ENCODE measurements at regions not wholly inside any gene's neighbourhood (a gene's known extent, or its start where the extent isn't known, plus 50 kb on each side); places are given as distances from the start of the nearest gene placed in this dataset.

DNA sequence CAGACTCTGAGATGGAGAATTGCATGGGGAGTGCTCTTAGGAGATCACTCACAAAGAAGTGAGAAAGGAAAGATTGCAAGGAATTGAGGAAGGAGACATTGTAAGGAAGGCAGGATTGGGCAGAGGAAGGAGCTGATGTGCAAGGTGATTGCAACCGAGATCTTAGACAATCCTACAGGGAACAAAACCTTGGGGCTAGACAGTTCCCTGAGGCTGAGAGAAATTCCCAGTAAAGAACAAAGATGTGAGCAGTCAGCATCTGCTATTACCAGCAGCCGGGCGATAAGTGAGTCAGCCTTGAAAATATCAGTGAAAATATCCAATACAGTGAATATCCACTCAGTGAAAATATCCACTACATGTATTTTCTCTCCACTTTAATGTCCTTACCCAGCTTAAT lies 143.6 kb upstream of the TBC1D5 start:
- TF ChIP-seq, protein P1, sequence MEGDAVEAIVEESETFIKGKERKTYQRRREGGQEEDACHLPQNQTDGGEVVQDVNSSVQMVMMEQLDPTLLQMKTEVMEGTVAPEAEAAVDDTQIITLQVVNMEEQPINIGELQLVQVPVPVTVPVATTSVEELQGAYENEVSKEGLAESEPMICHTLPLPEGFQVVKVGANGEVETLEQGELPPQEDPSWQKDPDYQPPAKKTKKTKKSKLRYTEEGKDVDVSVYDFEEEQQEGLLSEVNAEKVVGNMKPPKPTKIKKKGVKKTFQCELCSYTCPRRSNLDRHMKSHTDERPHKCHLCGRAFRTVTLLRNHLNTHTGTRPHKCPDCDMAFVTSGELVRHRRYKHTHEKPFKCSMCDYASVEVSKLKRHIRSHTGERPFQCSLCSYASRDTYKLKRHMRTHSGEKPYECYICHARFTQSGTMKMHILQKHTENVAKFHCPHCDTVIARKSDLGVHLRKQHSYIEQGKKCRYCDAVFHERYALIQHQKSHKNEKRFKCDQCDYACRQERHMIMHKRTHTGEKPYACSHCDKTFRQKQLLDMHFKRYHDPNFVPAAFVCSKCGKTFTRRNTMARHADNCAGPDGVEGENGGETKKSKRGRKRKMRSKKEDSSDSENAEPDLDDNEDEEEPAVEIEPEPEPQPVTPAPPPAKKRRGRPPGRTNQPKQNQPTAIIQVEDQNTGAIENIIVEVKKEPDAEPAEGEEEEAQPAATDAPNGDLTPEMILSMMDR (IDR thresholded peaks at IDR 0.05), result no peak

GRCh38 chr3:17882981-17883380 lies 140.6 kb upstream of the TBC1D5 start:
- H3K4me1 Mint-ChIP-seq (ENCODE audit: low read depth), result no peaks in the 10 kb centered on the region
- no peaks in the 10 kb centered on the region for H3K36me3 Mint-ChIP-seq (ENCODE audit: low read depth)
- Histone ChIP-seq H3K4me3 (ENCODE audit: low read length) (no peak overlapping the region), H3K9me3 (ENCODE audit: control insufficient read depth in 1 of 2, insufficient read depth in 1 of 2, low read length in 2 of 2) (no peaks in the 10 kb centered on the region), H3K4me1 (ENCODE audit: insufficient read depth, low read length) (no peaks in the 10 kb centered on the region), H3K27ac (ENCODE audit: low read depth in 1 of 2, low read length in 2 of 2) (no peak overlapping the region), H3K36me3 (ENCODE audit: insufficient read depth, low read length) (no peaks in the 10 kb centered on the region), H3K27me3 (ENCODE audit: control insufficient read depth in 1 of 2, insufficient read depth in 2 of 2, low read length in 2 of 2) (no peaks in the 10 kb centered on the region)
- no peak overlapping the region for H3K27ac Mint-ChIP-seq
- intact Hi-C loops (cut with DNase I, micrococcal nuclease), result no loop called here
- ChIA-PET POLR2A (no interaction called here), CTCF (no interaction called here)
- no peak overlapping the region for H3K4me3 Mint-ChIP-seq
- TF ChIP-seq, protein P1 (IDR thresholded peaks at IDR 0.05), result no peak
- ATAC-seq (ENCODE audit: poor library complexity), result no peak
- no peaks in the 10 kb centered on the region for H3K27me3 Mint-ChIP-seq
- DNase-seq, result no peak
- no peaks in the 10 kb centered on the region for H3K9me3 Mint-ChIP-seq

More for the DNA sequence above, 143.6 kb upstream of the TBC1D5 start:
- POLR2A ChIA-PET, result no interaction called here
- DNase-seq, result no peak
- ATAC-seq (ENCODE audit: poor library complexity), result no peak
- Histone ChIP-seq H3K9me3 (ENCODE audit: control insufficient read depth in 1 of 2, insufficient read depth in 1 of 2, low read length in 2 of 2) (no peaks in the 10 kb centered on the region), H3K4me3 (ENCODE audit: low read length) (no peak overlapping the region), H3K27me3 (ENCODE audit: control insufficient read depth in 1 of 2, insufficient read depth in 2 of 2, low read length in 2 of 2) (no peaks in the 10 kb centered on the region), H3K4me1 (ENCODE audit: insufficient read depth, low read length) (no peaks in the 10 kb centered on the region), H3K36me3 (ENCODE audit: insufficient read depth, low read length) (no peaks in the 10 kb centered on the region), H3K27ac (ENCODE audit: low read depth in 1 of 2, low read length in 2 of 2) (no peak overlapping the region)
- Mint-ChIP-seq H3K4me3 (no peak overlapping the region), H3K4me1 (ENCODE audit: low read depth) (no peaks in the 10 kb centered on the region), H3K9me3 (no peaks in the 10 kb centered on the region), H3K27me3 (no peaks in the 10 kb centered on the region), H3K27ac (no peak overlapping the region), H3K36me3 (ENCODE audit: low read depth) (no peaks in the 10 kb centered on the region)
- intact Hi-C loops (cut with DNase I, micrococcal nuclease), result no loop called here
- CTCF ChIA-PET, result no interaction called here

GRCh38 chr3:17877299-17877698 lies 134.9 kb upstream of the TBC1D5 start:
- Mint-ChIP-seq H3K27ac (no peak overlapping the region), H3K9me3 (no peaks in the 10 kb centered on the region), H3K27me3 (peaks cover 7% of the 10 kb centered on the region), H3K4me1 (ENCODE audit: low read depth) (no peaks in the 10 kb centered on the region), H3K36me3 (ENCODE audit: low read depth) (no peaks in the 10 kb centered on the region), H3K4me3 (no peak overlapping the region)
- ChIA-PET CTCF (no interaction called here), POLR2A (no interaction called here)
- Histone ChIP-seq H3K27me3 (ENCODE audit: control insufficient read depth in 1 of 2, insufficient read depth in 2 of 2, low read length in 2 of 2) (no peaks in the 10 kb centered on the region), H3K4me1 (ENCODE audit: insufficient read depth, low read length) (no peaks in the 10 kb centered on the region), H3K36me3 (ENCODE audit: insufficient read depth, low read length) (no peaks in the 10 kb centered on the region), H3K4me3 (ENCODE audit: low read length) (no peak overlapping the region), H3K9me3 (ENCODE audit: control insufficient read depth in 1 of 2, insufficient read depth in 1 of 2, low read length in 2 of 2) (peaks cover 0 to 3% of the 10 kb centered on the region in 2 experiments), H3K27ac (ENCODE audit: low read depth in 1 of 2, low read length in 2 of 2) (no peak overlapping the region)
- intact Hi-C loops (cut with DNase I, micrococcal nuclease), result no loop called here
- TF ChIP-seq, protein P1 (IDR thresholded peaks at IDR 0.05), result no peak
- no peak for DNase-seq
- ATAC-seq (ENCODE audit: poor library complexity), result no peak
